ENCODE measurements at regions not wholly inside any gene's neighbourhood (a gene's known extent, or its start where the extent isn't known, plus 50 kb on each side); places are given as distances from the start of the nearest gene placed in this dataset.

GRCh38 chr16:19980632-19981265 lies 92.9 kb downstream of the GPR139 start:
- TF ChIP-seq CTCF (IDR thresholded peaks at IDR 0.05): peak; percentile 28
- H2AFZ ChIP-seq: no peak overlapping the region
- no peak overlapping the region for H3K4me3 ChIP-seq (ENCODE audit: low read depth, low read length)

GRCh38 chr16:19979638-19980037 lies 94.1 kb downstream of the GPR139 start:
- no peaks in the 10 kb centered on the region for H3K9me3 ChIP-seq (ENCODE audit: control insufficient read depth, low read length)
- H3K27ac ChIP-seq: no peak overlapping the region
- H3K4me2 ChIP-seq (ENCODE audit: low read length): no peak overlapping the region
- no peaks in the 10 kb centered on the region for H3K36me3 ChIP-seq (ENCODE audit: control insufficient read depth, insufficient read depth, low read length)
- H3K4me1 ChIP-seq: no peaks in the 10 kb centered on the region
- no peak overlapping the region for H3K4me3 ChIP-seq (ENCODE audit: low read depth, low read length)
- no peak overlapping the region for H2AFZ ChIP-seq
- H3K27me3 ChIP-seq (ENCODE audit: control insufficient read depth, insufficient read depth, low read length): no peaks in the 10 kb centered on the region
- no peaks in the 10 kb centered on the region for H3K79me2 ChIP-seq
- no peak for TF ChIP-seq CTCF (IDR thresholded peaks at IDR 0.05)
- no peak overlapping the region for H3K9ac ChIP-seq

More at GRCh38 chr16:19980632-19981265, 92.9 kb downstream of the GPR139 start:
- Histone ChIP-seq H3K9ac (no peak overlapping the region), H3K79me2 (no peaks in the 10 kb centered on the region), H3K4me2 (ENCODE audit: low read length) (no peak overlapping the region), H3K9me3 (ENCODE audit: control insufficient read depth, low read length) (no peaks in the 10 kb centered on the region), H3K27me3 (ENCODE audit: control insufficient read depth, insufficient read depth, low read length) (no peaks in the 10 kb centered on the region), H3K36me3 (ENCODE audit: control insufficient read depth, insufficient read depth, low read length) (no peaks in the 10 kb centered on the region), H3K27ac (no peak overlapping the region), H3K4me1 (no peaks in the 10 kb centered on the region)

GRCh38 chr16:19974607-19975006 lies 90.0 kb upstream of the GPRC5B start:
- Histone ChIP-seq H3K36me3 (ENCODE audit: control insufficient read depth, insufficient read depth, low read length) (no peaks in the 10 kb centered on the region), H3K4me3 (ENCODE audit: low read depth, low read length) (no peak overlapping the region), H3K27ac (no peak overlapping the region), H3K27me3 (ENCODE audit: control insufficient read depth, insufficient read depth, low read length) (no peaks in the 10 kb centered on the region), H3K79me2 (no peaks in the 10 kb centered on the region), H3K9ac (no peak overlapping the region), H3K4me1 (no peaks in the 10 kb centered on the region), H3K4me2 (ENCODE audit: low read length) (no peak overlapping the region), H2AFZ (no peak overlapping the region), H3K9me3 (ENCODE audit: control insufficient read depth, low read length) (no peaks in the 10 kb centered on the region)
- TF ChIP-seq CTCF (IDR thresholded peaks at IDR 0.05): no peak

GRCh38 chr16:19972111-19972510 lies 87.5 kb upstream of the GPRC5B start:
- no peak overlapping the region for H3K4me2 ChIP-seq (ENCODE audit: low read length)
- no peak overlapping the region for H3K9ac ChIP-seq
- H3K9me3 ChIP-seq (ENCODE audit: control insufficient read depth, low read length): no peaks in the 10 kb centered on the region
- TF ChIP-seq CTCF (IDR thresholded peaks at IDR 0.05): no peak
- no peaks in the 10 kb centered on the region for H3K4me1 ChIP-seq
- H3K36me3 ChIP-seq (ENCODE audit: control insufficient read depth, insufficient read depth, low read length): no peaks in the 10 kb centered on the region
- no peak overlapping the region for H3K4me3 ChIP-seq (ENCODE audit: low read depth, low read length)
- H2AFZ ChIP-seq: no peak overlapping the region
- H3K27me3 ChIP-seq (ENCODE audit: control insufficient read depth, insufficient read depth, low read length): no peaks in the 10 kb centered on the region
- H3K27ac ChIP-seq: no peak overlapping the region
- H3K79me2 ChIP-seq: no peaks in the 10 kb centered on the region

All from parathyroid adenoma (tissue), 2 donors.